ENCODE measurements at regions not wholly inside any gene's neighbourhood (a gene's known extent, or its start where the extent isn't known, plus 50 kb on each side); places are given as distances from the start of the nearest gene placed in this dataset.

- no peak for DNase-seq (ENCODE audit: low read depth)
Measured at GRCh38 chr3:27939521-27939920, 217.4 kb upstream of the EOMES start.

DNA sequence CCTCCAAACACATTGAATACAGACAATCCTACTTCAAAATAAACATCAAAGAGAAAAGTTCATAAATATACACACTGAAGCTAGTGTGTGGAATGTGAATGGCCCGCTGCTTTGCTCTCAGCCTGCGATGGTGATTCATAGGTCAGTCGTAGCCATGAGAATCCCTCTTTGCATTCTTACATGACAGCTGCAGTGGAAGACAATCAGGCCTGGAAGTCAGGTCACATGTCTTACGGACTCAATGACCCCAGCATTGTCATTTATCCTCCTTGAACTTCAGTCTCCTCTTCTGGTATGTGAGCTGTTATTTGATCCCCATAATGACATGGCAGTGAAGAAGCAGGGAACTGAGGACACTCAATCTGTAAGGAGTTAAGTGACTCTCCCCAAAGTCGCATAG is 217.8 kb upstream of the EOMES start:
- peak; percentile 11 for DNase-seq (ENCODE audit: low read depth)

DNA sequence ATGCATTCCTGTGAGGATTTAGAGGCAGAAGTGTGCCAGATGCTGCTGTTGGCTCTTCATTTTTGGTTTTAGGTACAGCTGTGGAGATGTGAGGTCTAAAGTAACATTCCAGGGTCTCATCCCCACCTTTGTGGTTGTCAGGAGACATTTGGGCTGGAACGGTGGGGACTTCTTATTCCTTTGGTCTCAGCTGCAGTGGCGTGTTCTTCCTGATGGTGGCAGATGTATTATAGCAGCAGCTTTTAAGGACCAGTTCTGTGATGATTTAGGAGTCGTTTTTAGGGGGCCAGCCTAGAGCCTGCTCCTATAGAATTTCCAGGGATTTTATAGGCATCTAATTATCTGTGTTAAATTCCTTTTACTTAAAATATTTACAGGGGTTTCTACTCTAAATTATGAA is 221.0 kb upstream of the EOMES start:
- peak; percentile 23 for DNase-seq (ENCODE audit: low read depth)

- no peak for DNase-seq (ENCODE audit: low read depth)
Measured at GRCh38 chr3:27945229-27945628, 223.1 kb upstream of the EOMES start.

DNA sequence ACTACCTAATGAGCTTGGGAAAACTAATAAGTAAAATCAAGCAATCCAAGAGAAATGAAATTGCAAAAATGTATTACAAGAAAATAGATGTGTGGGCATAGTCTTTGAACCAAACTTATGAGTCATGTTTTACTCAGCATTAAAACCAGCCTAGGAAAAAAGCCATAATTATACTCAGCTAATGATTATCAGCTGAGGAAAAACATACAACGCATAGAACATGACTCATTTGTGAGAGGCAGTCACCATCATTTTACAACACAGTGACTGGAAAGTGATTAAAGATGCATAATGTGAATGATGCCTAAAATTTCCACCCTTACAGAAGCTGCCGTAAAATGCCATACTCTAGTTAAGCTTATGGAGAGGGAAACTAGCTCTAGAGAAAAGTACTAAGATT is 238.0 kb upstream of the EOMES start:
- peak; percentile 41 for DNase-seq (ENCODE audit: low read depth)

- DNase-seq (ENCODE audit: low read depth) = no peak
Measured at GRCh38 chr3:27963519-27963918, 241.4 kb upstream of the EOMES start.

DNA sequence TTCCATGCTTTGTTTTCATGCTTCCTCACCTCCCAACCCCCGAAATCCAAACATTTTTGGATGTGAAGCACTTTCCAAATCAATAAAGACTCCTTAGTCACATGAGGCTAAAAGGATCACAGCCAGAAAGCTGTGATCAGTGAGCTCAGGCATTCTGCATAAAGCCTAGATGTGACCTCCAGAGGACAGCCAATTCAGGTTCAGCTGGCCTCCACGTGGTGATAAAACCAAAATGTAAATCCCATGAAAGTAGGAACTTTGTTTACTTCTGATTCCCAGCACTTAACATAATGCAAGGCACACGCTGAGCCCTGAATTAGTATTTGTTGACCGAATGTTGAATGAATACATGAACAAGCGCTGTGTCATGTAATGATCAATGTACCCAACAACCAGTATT is 249.5 kb upstream of the EOMES start:
- DNase-seq (ENCODE audit: low read depth) = no peak

- DNase-seq (ENCODE audit: low read depth) = peak; percentile 43
Measured at GRCh38 chr3:27976933-27977332, 254.8 kb upstream of the EOMES start.

DNA sequence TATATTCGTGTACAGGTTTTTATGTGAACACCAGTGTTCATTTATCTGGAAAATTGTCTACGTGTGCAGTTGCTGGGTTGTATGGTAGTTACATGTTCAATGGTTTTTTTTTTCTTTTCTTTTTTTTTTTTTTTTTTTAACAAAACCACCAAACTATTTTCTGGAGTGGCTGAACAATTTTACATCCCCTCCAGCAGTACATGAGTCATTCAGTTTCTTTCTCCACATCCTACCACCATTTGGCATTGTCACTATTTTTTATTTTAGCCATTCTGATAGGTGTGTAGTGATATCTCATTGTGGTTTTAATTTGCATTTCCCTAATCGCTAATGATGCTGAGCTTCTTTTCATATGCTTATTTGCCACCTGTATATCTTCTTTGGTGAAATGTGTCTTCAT is 256.3 kb upstream of the EOMES start:
- DNase-seq (ENCODE audit: low read depth) = no peak

- DNase-seq (ENCODE audit: low read depth) = no peak
Measured at GRCh38 chr3:27985369-27986035, 255.9 kb upstream of the CMC1 start.

DNA sequence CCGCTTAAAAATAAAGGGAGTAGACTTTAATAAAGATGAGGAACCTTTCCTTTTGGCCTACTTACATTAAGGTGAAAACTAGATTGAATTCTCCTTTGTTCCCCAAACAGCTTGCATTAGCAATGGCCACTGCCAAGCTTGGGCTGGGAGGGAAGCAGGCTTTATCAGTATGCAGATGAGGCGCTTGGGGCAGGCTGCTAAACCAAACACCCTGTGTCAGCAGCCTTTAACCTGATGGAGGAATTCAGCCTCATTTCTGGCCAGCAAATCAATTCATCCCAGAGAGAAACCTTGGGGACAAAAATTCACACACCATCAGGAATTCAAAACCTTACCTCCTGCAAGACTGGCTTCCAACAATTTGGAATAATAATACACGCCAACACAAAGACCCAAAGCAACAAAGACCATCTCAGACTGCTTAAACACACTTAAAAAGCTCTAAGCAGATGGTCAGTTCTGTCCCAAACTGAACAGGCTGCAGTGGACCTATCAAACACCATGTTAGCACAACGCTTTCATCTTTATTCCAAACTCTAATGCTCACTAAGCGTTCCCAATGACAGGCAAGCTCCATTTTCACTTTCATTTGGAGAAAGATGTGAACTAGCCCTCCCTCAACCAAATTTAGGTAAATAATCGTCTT is 255.1 kb upstream of the CMC1 start:
- no peak for DNase-seq (ENCODE audit: low read depth)

DNA sequence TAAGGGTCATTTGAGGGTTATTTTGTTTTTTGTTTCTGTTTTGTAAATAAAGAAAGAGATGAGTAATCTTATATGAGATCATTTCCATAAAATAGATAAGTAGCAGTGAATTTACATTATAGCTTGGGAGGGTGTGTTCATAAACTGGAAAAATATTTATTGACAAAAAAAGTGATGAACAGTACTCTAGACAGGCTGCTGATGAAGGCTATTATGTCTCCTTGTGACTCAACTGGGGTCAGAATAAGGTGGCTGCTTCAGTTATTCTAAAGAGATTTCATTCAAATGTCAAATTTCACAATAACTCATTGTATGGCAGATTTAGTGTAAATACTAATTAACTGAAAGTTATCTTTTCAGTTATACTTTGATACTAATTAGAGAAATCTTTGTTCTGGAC is 251.1 kb upstream of the CMC1 start:
- no peak for DNase-seq (ENCODE audit: low read depth)

- DNase-seq (ENCODE audit: low read depth) = no peak
Measured at GRCh38 chr3:27990837-27991236, 250.6 kb upstream of the CMC1 start.

DNA sequence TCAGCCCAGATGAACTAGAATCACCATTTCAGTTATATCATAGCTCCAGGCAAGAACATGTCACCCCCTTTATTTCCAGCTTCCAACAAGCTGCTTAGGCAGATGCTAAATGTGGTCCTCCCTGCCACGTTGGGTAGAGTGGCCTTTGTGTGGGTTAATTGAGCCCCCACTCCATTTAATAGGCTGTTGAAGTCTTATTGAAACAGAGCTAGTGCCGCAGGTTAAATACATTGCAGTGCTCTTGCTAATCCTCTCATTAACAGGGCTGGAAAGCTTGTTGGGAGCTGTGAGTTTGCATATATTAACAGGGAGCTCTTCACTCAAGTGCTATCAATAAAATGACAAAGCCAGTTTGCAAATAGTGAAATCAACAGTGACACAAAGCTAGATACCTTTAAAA is 248.4 kb upstream of the CMC1 start:
- DNase-seq (ENCODE audit: low read depth) = no peak

DNA sequence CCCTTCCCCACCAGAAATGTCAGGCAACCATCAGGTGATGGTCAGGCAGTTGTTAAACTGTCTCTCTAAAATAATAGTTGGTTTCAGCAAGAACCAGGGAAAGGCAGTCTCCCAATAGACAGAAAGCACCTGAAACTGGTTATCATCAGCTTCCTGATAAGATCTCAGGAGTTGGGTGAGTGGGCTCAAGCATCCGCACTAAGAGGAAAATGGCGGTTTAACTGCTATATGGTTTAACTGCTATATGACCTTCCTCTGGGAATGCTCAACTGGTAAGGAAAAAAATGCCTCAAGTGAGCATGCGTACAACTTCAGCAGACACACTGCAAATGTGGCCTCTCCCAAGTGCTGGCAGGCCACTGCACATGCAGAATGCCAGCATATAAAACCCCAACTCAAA is 240.8 kb upstream of the CMC1 start:
- DNase-seq (ENCODE audit: low read depth) = no peak

DNA sequence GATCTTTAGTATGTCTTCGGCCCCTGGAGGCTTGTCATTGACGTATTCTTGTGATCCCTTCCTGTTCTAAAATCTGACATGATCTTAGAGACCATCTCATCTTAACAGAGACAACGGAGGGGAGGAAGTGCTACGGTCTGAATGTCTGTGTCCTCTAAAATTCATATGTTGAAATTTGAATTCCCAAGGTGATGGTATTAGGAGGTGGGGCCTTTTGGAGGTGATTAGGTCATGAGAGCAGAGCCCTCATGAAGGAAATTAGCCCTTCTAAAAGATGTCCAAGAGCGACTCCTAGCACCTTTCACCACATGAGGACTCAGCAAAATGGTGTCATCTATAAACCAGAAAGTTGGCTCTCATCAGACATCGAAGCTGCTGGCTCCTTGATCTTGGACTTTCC is 233.2 kb upstream of the CMC1 start:
- no peak for DNase-seq (ENCODE audit: low read depth)

DNA sequence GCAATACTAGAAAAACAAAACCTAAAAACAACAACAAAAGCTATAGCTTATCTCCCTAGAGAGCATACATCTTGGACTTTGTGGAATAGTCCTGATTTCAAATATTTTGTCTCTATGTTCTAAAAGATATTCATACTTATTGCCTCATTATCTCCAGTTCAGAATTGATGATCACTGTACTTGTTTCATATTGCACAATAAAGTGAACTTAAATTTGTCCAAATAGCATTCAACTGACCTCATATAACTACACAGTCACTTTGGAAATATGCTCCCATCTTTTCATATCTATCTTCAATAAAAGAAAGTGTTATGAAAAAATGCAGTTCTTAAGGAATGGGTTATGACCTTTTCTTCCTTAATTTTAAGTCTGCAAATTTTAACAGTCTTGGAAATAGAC is 228.6 kb upstream of the CMC1 start:
- DNase-seq (ENCODE audit: low read depth) = no peak

DNA sequence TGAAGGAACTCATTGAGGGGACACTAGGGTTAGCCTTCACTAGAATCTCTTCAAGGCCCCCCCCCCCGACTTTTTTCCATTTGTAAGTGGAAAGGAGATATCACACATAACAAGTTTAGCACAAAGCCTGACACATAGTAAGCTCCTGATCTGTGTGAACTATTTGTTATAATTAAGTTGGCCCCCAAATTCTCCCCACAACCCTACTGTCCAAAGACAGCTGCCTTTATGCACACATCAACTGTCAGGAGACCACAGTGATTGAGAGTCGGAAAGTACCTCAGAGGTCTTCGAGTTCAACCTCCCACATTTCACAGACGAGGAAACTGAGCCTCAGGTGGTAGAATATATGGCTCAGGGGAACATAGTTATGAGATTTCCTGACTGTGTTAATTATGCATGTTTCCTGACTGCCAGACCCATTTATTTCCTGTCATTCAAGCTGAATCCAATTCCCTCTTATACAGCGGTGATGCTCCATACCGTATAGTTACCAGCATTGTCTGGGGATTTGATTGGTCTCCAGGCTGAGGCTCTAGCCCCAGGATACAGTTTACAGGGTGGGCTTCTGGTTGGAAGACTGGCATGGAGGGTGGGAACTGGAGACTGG is 227.4 kb upstream of the CMC1 start:
- no peak for DNase-seq (ENCODE audit: low read depth)

DNA sequence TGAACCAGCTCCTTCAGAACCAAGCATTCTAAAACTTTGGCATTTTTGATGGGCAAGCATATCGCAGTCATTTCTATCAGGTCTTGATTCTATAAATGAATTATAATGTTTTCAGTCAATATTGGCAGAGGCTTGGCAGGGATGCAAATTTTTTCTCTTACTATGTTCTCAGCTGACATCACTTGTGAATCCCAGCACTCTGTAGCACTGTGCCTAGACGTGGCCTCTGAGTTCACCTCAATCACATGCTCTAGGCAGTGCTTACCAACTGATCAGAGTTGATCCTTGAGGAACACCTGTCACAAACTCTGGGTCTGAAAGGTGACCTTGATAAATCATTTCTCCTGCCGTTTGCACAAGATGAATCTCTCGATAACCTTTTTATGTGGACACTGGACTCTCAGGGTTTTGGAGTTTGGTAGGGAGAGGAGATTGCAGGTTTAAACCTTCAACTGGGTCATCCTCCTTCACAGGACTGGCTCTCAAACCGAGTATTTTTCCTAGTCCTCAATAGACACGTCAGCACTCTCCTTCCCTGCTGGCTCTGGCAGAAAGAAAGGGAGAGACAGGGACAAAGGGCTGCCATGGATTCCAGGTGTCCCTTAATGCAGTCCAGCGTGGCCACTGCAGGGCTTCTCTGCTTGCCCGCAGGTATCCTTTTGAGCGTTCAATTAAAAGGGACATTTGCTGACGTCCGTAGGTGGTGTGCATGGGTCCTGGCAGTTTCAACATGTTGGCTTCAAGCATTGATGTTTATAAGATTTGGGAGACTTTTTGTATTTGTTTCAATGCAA is 222.3 kb upstream of the CMC1 start:
- DNase-seq (ENCODE audit: low read depth) = no peak

DNA sequence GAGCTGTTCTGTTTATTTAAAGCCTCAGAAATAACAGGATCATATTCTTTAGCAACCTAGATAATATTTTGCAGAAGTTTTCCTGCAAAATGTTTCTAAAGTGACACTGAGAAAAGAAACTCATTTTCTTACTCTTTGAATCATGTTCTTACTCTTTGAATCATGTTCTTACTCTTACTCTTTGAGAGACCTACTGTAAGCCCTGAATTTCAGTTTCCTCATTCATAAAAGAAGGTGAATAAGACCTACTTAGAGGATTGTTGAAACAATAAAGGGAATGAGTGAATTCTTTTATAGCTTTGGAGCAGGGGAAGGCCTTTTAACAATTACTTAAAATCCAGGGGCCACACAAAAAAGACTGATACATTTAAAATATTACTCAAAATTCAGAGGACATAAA is 221.7 kb upstream of the CMC1 start:
- DNase-seq (ENCODE audit: low read depth) = no peak

GRCh38 chr3:28022916-28023315 is 218.5 kb upstream of the CMC1 start:
- no peak for DNase-seq (ENCODE audit: low read depth)

DNA sequence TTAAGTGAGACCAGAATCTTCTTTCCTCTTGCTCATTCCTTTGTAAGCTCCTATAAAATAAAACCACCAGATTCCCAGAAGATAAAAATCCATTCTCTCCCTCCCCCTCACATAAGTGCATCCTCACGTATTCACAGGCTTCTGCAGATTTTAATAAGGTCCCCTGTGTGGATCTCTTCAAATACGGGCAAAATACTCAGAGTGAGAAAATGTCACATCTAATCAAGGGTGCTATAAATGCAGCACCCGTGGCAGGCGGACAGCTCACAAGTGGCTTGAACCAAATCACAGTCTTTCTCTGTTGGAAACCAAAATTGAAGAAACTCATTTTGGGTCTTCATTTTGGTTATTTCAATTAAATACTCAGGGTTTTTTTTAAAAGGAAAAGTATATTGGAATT is 212.9 kb upstream of the CMC1 start:
- no peak for DNase-seq (ENCODE audit: low read depth)
